HPDE6-E6E7 (cell line): ENCODE measurements at regions not wholly inside any gene's neighbourhood (a gene's known extent, or its start where the extent isn't known, plus 50 kb on each side); places are given as distances from the start of the nearest gene placed in this dataset.

Experiments
- DNase-seq: peaks from one replicate; pipeline ENCODE4 v3.0.0; 2011; ENCODE audit warnings: missing footprints; ENCODE audit errors: extremely low spot score

DNA sequence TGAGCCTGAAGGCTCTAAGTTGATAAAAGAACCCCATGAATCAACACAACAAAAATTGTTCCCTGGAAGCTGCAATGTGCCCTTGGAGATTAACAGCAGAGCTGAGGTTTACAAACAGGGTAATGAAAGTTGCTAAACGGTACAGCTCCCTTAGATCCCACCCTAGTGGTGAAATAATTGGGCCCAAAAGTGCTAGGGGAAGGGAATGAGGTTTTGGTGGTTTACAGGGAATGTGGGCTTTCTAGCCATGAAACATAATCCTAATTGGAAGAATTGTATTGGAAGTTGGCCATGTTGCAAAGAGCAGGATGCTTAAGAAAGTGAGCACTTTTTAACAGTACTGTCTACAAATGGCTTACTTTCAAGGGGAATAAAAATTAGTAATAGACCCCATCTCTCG lies 180.2 kb upstream of the SMIM21 start:
- no peak for DNase-seq

DNA sequence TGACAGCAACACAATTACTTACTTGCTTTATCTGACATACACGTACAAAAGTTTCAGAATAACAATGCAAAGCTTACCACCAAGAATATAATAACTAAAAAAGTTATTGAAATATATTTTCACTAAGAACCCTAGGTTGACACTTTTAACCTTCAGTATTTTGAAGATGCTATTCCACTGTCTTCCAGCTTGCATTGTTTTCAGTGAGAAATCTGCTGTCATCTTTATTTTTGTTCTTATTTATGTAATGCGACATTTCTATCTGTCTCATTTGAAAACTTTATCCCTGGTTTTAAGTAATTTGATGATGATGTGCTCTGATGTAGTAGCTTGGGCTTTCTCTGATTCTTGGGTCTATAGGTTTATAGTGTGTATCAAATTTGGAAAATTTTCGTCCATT lies 165.0 kb upstream of the SMIM21 start:
- no peak for DNase-seq

- DNase-seq = no peak
Observed at GRCh38 chr18:75588412-75588811, 160.9 kb upstream of the SMIM21 start.

- no peak for DNase-seq
Observed at GRCh38 chr18:75587131-75587530, 159.6 kb upstream of the SMIM21 start.

DNA sequence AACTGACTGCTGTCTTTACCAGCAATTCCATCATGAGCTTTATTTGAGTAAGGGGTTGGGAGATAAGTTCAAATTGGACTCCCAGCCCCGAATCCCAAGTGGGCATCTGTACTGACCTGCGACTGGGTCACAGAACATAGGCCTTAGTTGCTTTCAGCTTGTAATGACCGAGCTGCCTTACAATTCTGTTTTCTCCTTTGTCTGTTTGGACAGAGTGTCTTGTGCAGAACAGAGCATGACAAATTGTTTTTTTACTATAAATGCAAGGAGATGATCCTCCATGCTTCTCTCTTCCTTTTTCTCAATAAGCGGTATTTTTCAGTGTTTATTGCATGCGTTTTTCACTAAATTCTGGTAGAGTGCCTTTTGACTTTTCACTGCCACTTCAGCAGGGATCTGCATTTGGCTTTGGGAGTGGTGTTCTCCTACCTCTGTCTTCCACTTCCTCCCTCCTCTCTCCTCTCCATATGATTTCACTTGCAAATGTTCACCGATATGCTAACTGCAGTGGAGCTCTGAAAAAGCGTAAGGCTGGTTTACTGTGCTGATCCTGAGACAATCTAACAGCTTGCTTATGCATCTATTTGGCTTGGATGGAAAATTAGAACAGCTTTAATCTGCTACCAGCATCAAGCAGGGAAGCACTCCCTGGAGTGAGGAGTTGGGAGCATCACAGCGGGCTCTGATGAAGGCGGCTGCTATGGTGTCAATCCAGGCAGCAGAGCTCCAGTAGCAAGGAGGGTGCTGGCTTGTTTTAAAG lies 158.8 kb upstream of the SMIM21 start:
- no peak for DNase-seq

- DNase-seq = no peak
Observed at GRCh38 chr18:75582940-75583339, 155.4 kb upstream of the SMIM21 start.

GRCh38 chr18:75582406-75582821 lies 154.9 kb upstream of the SMIM21 start:
- DNase-seq = no peak

- DNase-seq = no peak
Observed at GRCh38 chr18:75581336-75582131, 154.0 kb upstream of the SMIM21 start.

DNA sequence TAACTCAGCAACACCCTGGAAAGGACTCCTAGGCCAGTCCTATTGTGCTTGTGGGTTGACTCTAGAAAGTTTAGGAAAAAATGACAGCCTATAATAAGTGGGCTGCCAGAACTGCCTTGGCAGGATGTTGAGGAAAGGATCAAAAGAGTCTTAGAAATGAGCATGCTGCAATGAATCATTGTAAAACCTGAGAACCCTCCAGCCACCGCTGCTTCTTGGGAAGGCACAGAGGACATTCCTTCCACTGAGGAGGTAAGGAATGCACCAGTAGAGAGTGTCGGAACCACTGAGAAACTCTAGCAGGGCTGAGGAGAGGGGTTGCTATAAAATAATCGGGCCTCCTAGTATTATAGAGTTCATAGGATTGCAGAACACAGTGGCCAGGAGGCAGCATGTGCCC lies 146.7 kb upstream of the SMIM21 start:
- no peak for DNase-seq

GRCh38 chr18:75563150-75563549 lies 135.6 kb upstream of the SMIM21 start:
- DNase-seq = no peak

GRCh38 chr18:75562216-75562615 lies 134.7 kb upstream of the SMIM21 start:
- DNase-seq = no peak

- no peak for DNase-seq
Observed at GRCh38 chr18:75558790-75559189, 131.3 kb upstream of the SMIM21 start.

DNA sequence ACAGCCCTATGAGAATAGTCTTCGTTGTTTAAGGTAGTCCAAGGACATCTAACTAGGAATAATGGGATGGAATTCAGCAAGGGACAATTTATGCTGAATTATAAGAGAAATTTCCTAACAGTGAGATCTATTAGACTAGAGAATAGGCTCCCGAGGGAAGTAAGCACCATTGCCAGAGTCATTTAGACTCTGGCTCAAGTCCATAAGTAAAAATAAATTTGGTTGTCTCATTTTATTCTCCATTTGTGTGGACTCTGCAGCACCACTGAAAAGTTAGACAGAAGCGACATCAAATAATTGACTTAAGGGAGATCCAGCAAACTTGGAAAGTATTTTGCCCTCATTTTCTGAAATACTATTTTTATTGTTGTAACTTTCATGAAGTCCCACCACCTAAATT lies 129.3 kb upstream of the SMIM21 start:
- no peak for DNase-seq

- DNase-seq = no peak
Observed at GRCh38 chr18:75554644-75555185, 127.2 kb upstream of the SMIM21 start.

- DNase-seq = no peak
Observed at GRCh38 chr18:75554176-75554575, 126.7 kb upstream of the SMIM21 start.

GRCh38 chr18:75553021-75553420 lies 125.5 kb upstream of the SMIM21 start:
- DNase-seq = no peak

DNA sequence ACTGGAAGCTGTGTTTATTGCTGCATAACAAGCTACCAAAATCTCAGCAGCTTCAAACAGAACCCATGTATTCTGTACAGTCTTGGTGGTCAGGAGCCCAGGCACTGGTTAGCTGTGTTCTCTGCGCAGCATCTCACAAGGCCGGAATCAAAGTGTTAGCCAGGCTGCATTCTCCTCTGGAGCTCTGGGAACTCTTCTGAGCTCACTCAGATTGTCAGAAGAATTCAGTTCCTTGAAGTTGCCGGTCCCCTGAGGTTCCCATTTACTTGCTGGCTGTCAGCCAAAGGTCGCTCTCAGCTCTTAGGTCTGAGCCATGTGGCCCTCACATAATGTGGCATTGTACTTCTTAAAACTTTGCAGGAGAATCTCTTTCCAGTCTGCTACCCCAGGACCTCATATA lies 123.6 kb upstream of the SMIM21 start:
- no peak for DNase-seq

- no peak for DNase-seq
Observed at GRCh38 chr18:75548353-75548905, 120.9 kb upstream of the SMIM21 start.

DNA sequence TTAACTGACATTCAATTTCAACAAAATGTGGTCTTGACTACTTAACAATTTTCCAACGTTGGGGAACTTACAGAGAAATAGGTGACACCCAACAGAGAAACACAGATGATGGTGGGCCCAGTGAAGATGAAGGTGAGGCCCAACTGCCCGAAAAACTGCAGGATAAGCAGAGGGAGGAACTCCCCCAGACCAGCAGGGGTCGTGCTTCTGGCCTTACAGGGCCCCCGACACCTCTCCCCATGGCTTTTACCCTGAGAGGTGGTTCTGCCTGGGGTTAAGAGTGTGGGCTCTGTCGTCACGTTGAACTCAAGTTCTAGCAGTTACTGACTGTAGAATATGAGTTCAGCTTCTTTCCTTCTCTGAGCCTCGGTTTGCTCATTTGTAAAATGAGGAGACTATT lies 119.5 kb upstream of the SMIM21 start:
- DNase-seq = no peak

- no peak for DNase-seq
Observed at GRCh38 chr18:75545189-75545588, 117.7 kb upstream of the SMIM21 start.

DNA sequence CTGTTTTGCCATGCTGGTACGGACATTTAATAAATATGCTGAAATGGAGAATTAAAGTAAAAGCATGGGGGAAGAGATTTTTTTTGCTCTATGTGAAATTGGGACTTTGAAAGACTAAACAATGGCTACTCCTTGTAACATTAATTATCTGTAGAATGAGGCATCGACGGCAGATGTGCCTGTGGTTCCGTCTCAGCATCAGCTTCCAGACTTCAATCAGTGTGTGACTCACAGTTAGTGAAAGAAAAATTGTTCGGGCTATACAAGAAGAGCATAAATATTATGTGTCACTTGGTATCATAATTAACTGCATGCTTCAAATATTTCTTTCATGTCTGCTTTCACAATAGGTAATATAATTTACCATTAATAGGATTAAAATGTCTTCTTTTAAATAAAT lies 117.0 kb upstream of the SMIM21 start:
- no peak for DNase-seq

DNA sequence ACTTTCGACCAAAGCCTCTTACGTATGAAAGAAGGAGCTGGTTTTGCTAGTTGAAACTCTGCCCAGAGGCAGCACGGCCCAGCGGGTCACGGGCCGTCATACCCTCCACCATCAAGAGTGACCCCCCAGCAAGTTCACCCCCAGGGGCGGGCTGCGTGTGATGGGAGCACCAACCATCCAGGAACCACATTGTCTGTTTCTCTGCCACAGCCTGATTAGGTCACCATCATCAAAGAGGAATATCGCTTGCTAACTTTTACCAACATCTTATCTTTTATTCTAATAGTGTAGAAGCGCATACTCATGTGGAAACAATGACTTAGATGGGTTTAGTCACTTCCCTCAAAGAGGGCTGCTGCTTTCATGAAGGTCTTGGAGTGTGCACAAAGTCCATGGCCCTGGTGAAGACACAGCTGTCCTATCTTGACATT lies 116.6 kb upstream of the SMIM21 start:
- DNase-seq = no peak

GRCh38 chr18:75538727-75539126 lies 111.2 kb upstream of the SMIM21 start:
- no peak for DNase-seq
